ENCODE measurements at regions not wholly inside any gene's neighbourhood (a gene's known extent, or its start where the extent isn't known, plus 50 kb on each side); places are given as distances from the start of the nearest gene placed in this dataset.

- no peak for TF ChIP-seq CTCF (IDR thresholded peaks at IDR 0.05)
- no peak for TF ChIP-seq POLR2A (IDR thresholded peaks at IDR 0.05)
These were observed 358.0 kb upstream of the C1orf87 start for GRCh38 chr1:60431593-60431992.

All from lower leg skin (tissue), 3 donors.